PC-3 (cell line): ENCODE measurements at regions not wholly inside any gene's neighbourhood (a gene's known extent, or its start where the extent isn't known, plus 50 kb on each side); places are given as distances from the start of the nearest gene placed in this dataset.

ENCODE experiments used
- ATAC-seq: fragments of 200-7000 bp; cut with Tn5 transposase; 2 replicates; pipeline ENCODE4 v1.9.1; 2020; ENCODE audit warnings: mild to moderate bottlenecking, moderate library complexity
- BruUV-seq: library from RNA; stranded (reverse); fragments of 400-500 nt; replicated peaks from 2 replicates; lab custom pipeline; 2021; lab: Mats Ljungman, UMichigan
- CTCF ChIA-PET: fragments of 300-600 bp; sonication (Branson Sonifier 250); formaldehyde crosslinking; loops from one replicate; lab custom pipeline; 2022; ENCODE audit warnings: antibody characterized with exemption; lab: Charles Lee
- POLR2A ChIA-PET: fragments of 300-600 bp; sonication (Branson Sonifier 250); formaldehyde crosslinking; loops from one replicate; lab custom pipeline; 2022; ENCODE audit warnings: antibody characterized with exemption; ENCODE audit not compliant: unreplicated experiment; lab: Charles Lee
- DNase-seq: peaks from one replicate; pipeline ENCODE4 v3.0.0-alpha.2; 2015
- H2AFZ ChIP-seq: fragments of 300-600 bp; sonication (generic); 2 replicates; pipeline ENCODE4 v1.6.0; 2016; ENCODE audit warnings: antibody characterized with exemption, low read length
- H3F3A ChIP-seq: fragments of 300-600 bp; sonication (generic); one replicate; pipeline ENCODE4 v1.6.0; 2017; ENCODE audit warnings: antibody characterized with exemption, low read length, control low read depth, mild to moderate bottlenecking; ENCODE audit not compliant: unreplicated experiment
- H3K27ac ChIP-seq: fragments of 300-600 bp; sonication (generic); 2 replicates; pipeline ENCODE4 v1.5.1; 2016; ENCODE audit warnings: mild to moderate bottlenecking, low read length
- H3K27me3 ChIP-seq: fragments of 300-600 bp; sonication (generic); 2 replicates; pipeline ENCODE4 v1.6.1; 2016; ENCODE audit warnings: low read length, mixed read lengths
- H3K36me3 ChIP-seq: fragments of 300-600 bp; sonication (generic); 2 replicates; pipeline ENCODE4 v1.6.1; 2016; ENCODE audit warnings: low read depth, mixed run types, low read length, mixed read lengths
- H3K4me1 ChIP-seq: fragments of 300-600 bp; sonication (generic); 2 replicates; pipeline ENCODE4 v1.5.1; 2016; ENCODE audit warnings: low read length; ENCODE audit not compliant: insufficient read depth
- H3K4me2 ChIP-seq: fragments of 300-600 bp; sonication (generic); 2 replicates; pipeline ENCODE4 v1.6.0; 2016; ENCODE audit warnings: low read length
- H3K4me3 ChIP-seq: fragments of 300-600 bp; sonication (generic); 2 replicates; pipeline ENCODE4 v1.5.1; 2016; ENCODE audit warnings: mild to moderate bottlenecking, low read length, mixed read lengths
- H3K79me2 ChIP-seq: fragments of 300-600 bp; sonication (generic); 2 replicates; pipeline ENCODE4 v1.6.1; 2017; ENCODE audit warnings: low read length, mixed read lengths
- H3K9ac ChIP-seq: fragments of 300-600 bp; sonication (generic); 2 replicates; pipeline ENCODE4 v1.6.0; 2016; ENCODE audit warnings: mild to moderate bottlenecking, low read length
- H3K9me2 ChIP-seq: fragments of 300-600 bp; sonication (generic); replicated peaks from 2 replicates; pipeline ENCODE4 v1.6.1; 2016; ENCODE audit warnings: mixed run types, low read length, mixed read lengths
- H3K9me3 ChIP-seq: fragments of 300-600 bp; sonication (generic); 2 replicates; pipeline ENCODE4 v1.6.1; 2016; ENCODE audit warnings: low read length, mixed read lengths
- H4K20me1 ChIP-seq: fragments of 300-600 bp; sonication (generic); 2 replicates; pipeline ENCODE4 v1.6.1; 2016; ENCODE audit warnings: low read length, mixed read lengths
- EZH2 ChIP-seq: fragments of 300-600 bp; sonication (generic); IDR thresholded peaks from one replicate; pipeline ENCODE4 v1.6.1; 2017; ENCODE audit warnings: antibody characterized with exemption, mild to moderate bottlenecking, low read length; ENCODE audit not compliant: unreplicated experiment
- EZH2phosphoT487 ChIP-seq: fragments of 300-600 bp; sonication (generic); IDR thresholded peaks from 2 replicates; pipeline ENCODE4 v1.6.1; 2018; ENCODE audit warnings: mild to moderate bottlenecking, antibody characterized with exemption, low read length, borderline replicate concordance
- intact Hi-C: fragments of 100-400 bp; cut with micrococcal nuclease; formaldehyde crosslinking; loops from 2 replicates; pipeline ENCODE4 v1.9.0; 2023
- TF ChIP-seq, protein P1 (sequence below): fragments of 300-600 bp; sonication (generic); conservative IDR thresholded peaks from 2 replicates; pipeline ENCODE4 v1.5.1; 2017; ENCODE audit warnings: antibody characterized with exemption, low read depth, mild to moderate bottlenecking, low read length

DNA sequence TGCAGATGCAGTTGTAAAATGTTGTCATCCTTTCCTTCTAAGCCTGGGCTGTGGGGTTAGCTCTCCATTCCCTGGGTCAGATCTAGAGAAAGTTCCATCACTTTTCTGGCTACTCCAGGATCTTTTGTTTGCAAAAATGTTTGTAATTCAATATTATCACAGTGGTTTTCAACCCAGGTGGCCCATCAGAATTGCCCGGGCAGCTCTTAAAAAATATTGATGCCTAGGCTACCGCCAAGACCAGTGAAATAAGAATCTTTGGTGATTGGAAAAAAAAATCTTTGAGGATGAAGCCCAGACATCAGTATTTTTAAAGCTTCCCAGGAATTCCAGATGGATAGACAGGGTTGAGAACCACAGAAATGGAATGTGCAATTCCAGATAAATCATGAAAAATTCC is 232.5 kb upstream of the SPRED2 start:
- no peak for TF ChIP-seq EZH2phosphoT487
- TF ChIP-seq, protein P1, sequence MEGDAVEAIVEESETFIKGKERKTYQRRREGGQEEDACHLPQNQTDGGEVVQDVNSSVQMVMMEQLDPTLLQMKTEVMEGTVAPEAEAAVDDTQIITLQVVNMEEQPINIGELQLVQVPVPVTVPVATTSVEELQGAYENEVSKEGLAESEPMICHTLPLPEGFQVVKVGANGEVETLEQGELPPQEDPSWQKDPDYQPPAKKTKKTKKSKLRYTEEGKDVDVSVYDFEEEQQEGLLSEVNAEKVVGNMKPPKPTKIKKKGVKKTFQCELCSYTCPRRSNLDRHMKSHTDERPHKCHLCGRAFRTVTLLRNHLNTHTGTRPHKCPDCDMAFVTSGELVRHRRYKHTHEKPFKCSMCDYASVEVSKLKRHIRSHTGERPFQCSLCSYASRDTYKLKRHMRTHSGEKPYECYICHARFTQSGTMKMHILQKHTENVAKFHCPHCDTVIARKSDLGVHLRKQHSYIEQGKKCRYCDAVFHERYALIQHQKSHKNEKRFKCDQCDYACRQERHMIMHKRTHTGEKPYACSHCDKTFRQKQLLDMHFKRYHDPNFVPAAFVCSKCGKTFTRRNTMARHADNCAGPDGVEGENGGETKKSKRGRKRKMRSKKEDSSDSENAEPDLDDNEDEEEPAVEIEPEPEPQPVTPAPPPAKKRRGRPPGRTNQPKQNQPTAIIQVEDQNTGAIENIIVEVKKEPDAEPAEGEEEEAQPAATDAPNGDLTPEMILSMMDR, result no peak
- no peak for TF ChIP-seq EZH2
- no peaks in the 10 kb centered on the region for H3K79me2 ChIP-seq
- peaks cover 27% of the 10 kb centered on the region for H3K4me1 ChIP-seq
- no peaks in the 10 kb centered on the region for H4K20me1 ChIP-seq
- H3K9me3 ChIP-seq, result 0 out of 2 replicates have a peak, but pooled peaks cover 5% of the 10 kb centered on the region
- H3K9me2 ChIP-seq, result no peaks in the 10 kb centered on the region
- H3K27me3 ChIP-seq, result no peaks in the 10 kb centered on the region
- H2AFZ ChIP-seq, result no peak overlapping the region
- ChIA-PET CTCF (interaction anchor here (0.5 kb wide), 1 partner anchor 45 kb away, joined by 5 read pairs; no protein-coding TSS in a partner anchor), POLR2A (no interaction called here)
- no TSS peak for BruUV-seq
- H3K4me2 ChIP-seq, result no peak overlapping the region
- no peak for DNase-seq
- intact Hi-C loops, result no loop called here
- no peaks in the 10 kb centered on the region for H3K36me3 ChIP-seq
- H3K9ac ChIP-seq, result no peak overlapping the region
- H3F3A ChIP-seq, result no peaks in the 10 kb centered on the region
- no peak overlapping the region for H3K27ac ChIP-seq
- ATAC-seq, result no peak
- H3K4me3 ChIP-seq, result no peak overlapping the region

DNA sequence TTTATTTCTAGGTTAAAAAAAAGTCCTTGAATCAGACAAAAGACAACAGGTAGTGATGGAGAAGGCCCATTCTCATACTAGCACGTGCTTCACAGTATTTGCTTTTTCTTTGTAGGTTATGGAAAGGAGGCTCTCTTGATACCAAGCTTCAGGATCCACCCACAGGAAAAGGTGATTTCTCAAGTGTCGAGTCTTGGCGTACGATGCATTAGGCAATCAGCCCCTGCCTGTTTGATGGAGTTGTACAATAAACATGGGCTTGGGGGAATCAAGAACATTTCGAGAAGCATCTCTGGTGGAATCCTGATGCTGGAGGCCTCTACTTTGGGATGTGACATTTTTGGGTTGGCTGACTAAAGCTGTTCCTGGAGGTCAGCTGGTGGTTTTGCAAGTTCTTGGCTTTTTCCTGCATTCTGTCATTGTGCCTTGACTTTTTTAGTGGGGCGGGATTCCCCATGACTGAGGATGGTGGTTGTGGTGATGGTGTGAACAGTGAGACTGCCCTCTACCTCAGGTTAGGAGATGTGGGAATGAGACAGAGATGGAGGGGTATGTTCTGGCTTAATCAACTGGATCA is 231.5 kb upstream of the SPRED2 start:
- Histone ChIP-seq H2AFZ (no peak overlapping the region), H3K4me3 (peak overlapping the region; percentile 55; the same call in 1 of the 2 replicates), H3K27me3 (no peaks in the 10 kb centered on the region), H3K36me3 (no peaks in the 10 kb centered on the region), H3K27ac (peak overlapping the region; percentile 78), H3K4me1 (peaks cover 31% of the 10 kb centered on the region), H3K9me3 (0 out of 2 replicates have a peak, but pooled peaks cover 2% of the 10 kb centered on the region), H3K4me2 (peak overlapping the region; percentile 78), H4K20me1 (no peaks in the 10 kb centered on the region), H3F3A (no peaks in the 10 kb centered on the region), H3K79me2 (no peaks in the 10 kb centered on the region), H3K9ac (no peak overlapping the region), H3K9me2 (no peaks in the 10 kb centered on the region)
- intact Hi-C loops, result loop anchor here (2.0 kb wide), 1 partner anchor 65 kb away; no protein-coding TSS in a partner anchor
- POLR2A ChIA-PET, result no interaction called here
- DNase-seq (no peak), ATAC-seq (no peak)
- BruUV-seq, result no TSS peak
- TF ChIP-seq EZH2 (no peak), EZH2phosphoT487 (no peak)
- TF ChIP-seq, protein P1, result no peak
- CTCF ChIA-PET, result no interaction called here
